HCT116 (cell line): ENCODE measurements at regions not wholly inside any gene's neighbourhood (a gene's known extent, or its start where the extent isn't known, plus 50 kb on each side); places are given as distances from the start of the nearest gene placed in this dataset.

ENCODE experiments used
- ATAC-seq: fragments of 200-7000 bp; cut with Tn5 transposase; 2 replicates; pipeline ENCODE4 v1.9.1; 2020; ENCODE audit warnings: mild to moderate bottlenecking, moderate library complexity
- BruUV-seq: library from RNA; stranded (reverse); fragments of 400-500 nt; replicated peaks from 2 replicates; lab custom pipeline; 2021; lab: Mats Ljungman, UMichigan
- CTCF ChIA-PET: fragments of 300-600 bp; sonication (Branson Sonifier 250); formaldehyde crosslinking; loops from one replicate; lab custom pipeline; 2021; ENCODE audit warnings: antibody characterized with exemption; lab: Charles Lee
- POLR2A ChIA-PET: fragments of 300-600, 350-600 bp; sonication (Branson Sonifier 250); formaldehyde crosslinking; loops from one replicate; lab custom pipeline; 2021; ENCODE audit warnings: antibody characterized with exemption; lab: Charles Lee
- RAD21 ChIA-PET, 2 experiments: fragments of 300-600 bp; sonication (Branson Sonifier 250); formaldehyde crosslinking; loops; one replicate each; lab custom pipeline; 2023; ENCODE audit warnings: low total read pairs in 2 of 2; ENCODE audit not compliant: uncharacterized antibody in 2 of 2, unreplicated experiment in 2 of 2, low non-redundant PET in 1 of 2; lab: Charles Lee
- DNase-seq: peaks from one replicate; pipeline ENCODE4 v3.0.0-alpha.2; 2010; ENCODE audit warnings: low read depth, low spot score
- H2AFZ ChIP-seq: fragments of 200-600 bp; shearing (Covaris generic), sonication (generic); 2 replicates; pipeline ENCODE4 v1.6.1; 2017; ENCODE audit warnings: low read depth, mixed run types, mixed read lengths, antibody characterized with exemption, low read length; ENCODE audit not compliant: poor library complexity, severe bottlenecking
- H3K27ac ChIP-seq: 2 replicates; pipeline ENCODE4 v1.5.1; 2012; ENCODE audit warnings: low read depth, low read length
- H3K27me3 ChIP-seq: fragments of 200-600 bp; sonication (generic); 2 replicates; pipeline ENCODE4 v1.6.1; 2016; ENCODE audit warnings: mixed run types, low read length, mixed read lengths; ENCODE audit not compliant: insufficient read depth
- H3K36me3 ChIP-seq, 2 experiments: fragments of 200-500 bp in 1 of 2; fragments of 200-600 bp in 1 of 2; sonication (Bioruptor generic) in 1 of 2; sonication (generic) in 1 of 2; 2 replicates each; pipeline versions ENCODE4 v1.5.1 to v1.6.1; 2014 to 2016; ENCODE audit warnings: low read length in 2 of 2, inconsistent platforms in 1 of 2, mixed read lengths in 1 of 2, mixed run types in 1 of 2; ENCODE audit not compliant: insufficient read depth in 2 of 2, control insufficient read depth in 1 of 2
- H3K4me1 ChIP-seq, 2 experiments: fragments of 200-600 bp in 1 of 2; sonication (generic) in 1 of 2; 2 replicates each; pipeline versions ENCODE4 v1.5.1 to v1.6.1; 2012 to 2017; ENCODE audit warnings: low read length in 2 of 2, inconsistent platforms in 1 of 2, mild to moderate bottlenecking in 1 of 2, mixed read lengths in 1 of 2, mixed run types in 1 of 2, moderate library complexity in 1 of 2; ENCODE audit not compliant: insufficient read depth in 2 of 2, control insufficient read depth in 1 of 2
- H3K4me2 ChIP-seq: fragments of 200-600 bp; sonication (generic); 2 replicates; pipeline ENCODE4 v1.6.1; 2017; ENCODE audit warnings: mixed run types, low read length, mixed read lengths
- H3K4me3 ChIP-seq, 2 experiments: fragments of 200-600 bp in 1 of 2; sonication (generic) in 1 of 2; replicated peaks in 1 of 2; 2 replicates each; pipeline ENCODE4 v1.5.1; 2011 to 2016; ENCODE audit warnings: low read length in 2 of 2, control low read depth in 1 of 2, low read depth in 1 of 2, mild to moderate bottlenecking in 1 of 2, mixed read lengths in 1 of 2, mixed run types in 1 of 2
- H3K79me2 ChIP-seq: fragments of 200-600 bp; sonication (generic); 2 replicates; pipeline ENCODE4 v1.6.1; 2017; ENCODE audit warnings: mild to moderate bottlenecking, mixed run types, low read length, moderate library complexity, mixed read lengths; ENCODE audit not compliant: insufficient read depth
- H3K9ac ChIP-seq: fragments of 200-600 bp; sonication (generic); 2 replicates; pipeline ENCODE4 v1.6.1; 2016; ENCODE audit warnings: low read length, mixed read lengths
- H3K9me2 ChIP-seq: fragments of 200-600 bp; sonication (generic), shearing (Covaris generic); 2 replicates; pipeline ENCODE4 v1.6.1; 2017; ENCODE audit warnings: mixed run types, mild to moderate bottlenecking, moderate library complexity; ENCODE audit not compliant: insufficient read depth
- H3K9me3 ChIP-seq, 2 experiments: fragments of 200-500 bp in 1 of 2; fragments of 200-600 bp in 1 of 2; sonication (Bioruptor generic) in 1 of 2; sonication (generic) in 1 of 2; 2 replicates each; pipeline ENCODE4 v1.6.1; 2014 to 2017; ENCODE audit warnings: low read length in 2 of 2, mixed read lengths in 2 of 2, inconsistent platforms in 1 of 2, low read depth in 1 of 2, mild to moderate bottlenecking in 1 of 2, mixed run types in 1 of 2, moderate library complexity in 1 of 2; ENCODE audit not compliant: control insufficient read depth in 1 of 2, insufficient read depth in 1 of 2
- H4K20me1 ChIP-seq: fragments of 200-600 bp; sonication (generic), shearing (Covaris generic); 2 replicates; pipeline ENCODE4 v1.6.1; 2017; ENCODE audit warnings: mixed run types, mild to moderate bottlenecking, moderate library complexity; ENCODE audit not compliant: insufficient read depth
- CBX3 ChIP-seq: IDR thresholded peaks from 2 replicates; pipeline ENCODE4 v1.6.1; 2012; ENCODE audit warnings: low read depth
- CEBPB ChIP-seq: IDR thresholded peaks from 2 replicates; pipeline ENCODE4 v1.6.1; 2012; ENCODE audit warnings: low read depth
- EZH2 ChIP-seq: fragments of 200-600 bp; sonication (generic); IDR thresholded peaks from 2 replicates; pipeline ENCODE4 v1.6.1; 2017; ENCODE audit warnings: antibody characterized with exemption, mixed run types
- EZH2phosphoT487 ChIP-seq: fragments of 200-600 bp; IDR thresholded peaks from 2 replicates; pipeline ENCODE4 v1.6.1; 2018; ENCODE audit warnings: antibody characterized with exemption, borderline replicate concordance
- FOSL1 ChIP-seq: IDR thresholded peaks from 2 replicates; pipeline ENCODE4 v1.6.1; 2012; ENCODE audit warnings: low read depth
- JUND ChIP-seq: IDR thresholded peaks from 2 replicates; pipeline ENCODE4 v1.6.1; 2012
- MAX ChIP-seq: IDR thresholded peaks from 2 replicates; pipeline ENCODE4 v1.6.1; 2012
- POLR2A ChIP-seq: IDR thresholded peaks from 2 replicates; pipeline ENCODE4 v1.7.0; 2011; ENCODE audit warnings: borderline replicate concordance; ENCODE audit not compliant: insufficient read depth, insufficient read length; ENCODE audit errors: extremely low read depth
- POLR2AphosphoS5 ChIP-seq: IDR thresholded peaks from 2 replicates; pipeline ENCODE4 v1.6.1; 2011; ENCODE audit warnings: mild to moderate bottlenecking, low read depth, low read length, moderate library complexity
- RAD21 ChIP-seq: IDR thresholded peaks from 2 replicates; pipeline ENCODE4 v1.6.1; 2012; ENCODE audit warnings: low read depth, mild to moderate bottlenecking
- SIN3A ChIP-seq: IDR thresholded peaks from 2 replicates; pipeline ENCODE4 v1.6.1; 2012; ENCODE audit warnings: low read depth
- SP1 ChIP-seq: IDR thresholded peaks from 2 replicates; pipeline ENCODE4 v1.6.1; 2012; ENCODE audit warnings: low read depth
- TCF7L2 ChIP-seq: IDR thresholded peaks from 2 replicates; pipeline ENCODE4 v1.7.0; 2011; ENCODE audit warnings: borderline replicate concordance, inconsistent platforms; ENCODE audit not compliant: insufficient read depth, insufficient read length; ENCODE audit errors: extremely low read depth
- YY1 ChIP-seq: IDR thresholded peaks from 2 replicates; pipeline ENCODE4 v1.6.1; 2011; ENCODE audit warnings: low read length, low read depth, moderate library complexity, mild to moderate bottlenecking; ENCODE audit not compliant: insufficient replicate concordance; ENCODE audit errors: extremely low read depth
- ZFX ChIP-seq: fragments of 450-650 bp; IDR thresholded peaks from 2 replicates; pipeline ENCODE4 v1.6.1; 2017
- ZNF274 ChIP-seq: fragments of 200-500 bp; sonication (Bioruptor generic); IDR thresholded peaks from 2 replicates; pipeline ENCODE4 v1.6.1; 2014; ENCODE audit warnings: mild to moderate bottlenecking, low read depth, low read length, inconsistent platforms
- intact Hi-C: fragments of 100-400 bp; cut with micrococcal nuclease; formaldehyde crosslinking; loops from 2 replicates; pipeline ENCODE4 v1.10.0; 2022
- TF ChIP-seq, protein P1 (sequence below): IDR thresholded peaks from 2 replicates; pipeline ENCODE4 v1.6.1; 2012
- TF ChIP-seq, protein P2 (sequence below), 3 experiments: fragments of 200-600 bp in 1 of 3; sonication (generic) in 1 of 3; IDR thresholded peaks in 2 of 3; conservative IDR thresholded peaks in 1 of 3; 2 replicates each; pipeline ENCODE4 v1.5.1; 2012 to 2017; ENCODE audit warnings: low read depth in 2 of 3, low read length in 2 of 3, antibody characterized with exemption in 1 of 3, borderline replicate concordance in 1 of 3, control low read depth in 1 of 3, mild to moderate bottlenecking in 1 of 3, mixed read lengths in 1 of 3, mixed run types in 1 of 3, moderate library complexity in 1 of 3; ENCODE audit not compliant: insufficient read depth in 1 of 3

GRCh38 chr12:14187966-14188365, 177.5 kb upstream of the ATF7IP start:
- TF ChIP-seq ZNF274, result no peak
- no peak for TF ChIP-seq EZH2
- no peak for TF ChIP-seq JUND
- TF ChIP-seq, protein P1, sequence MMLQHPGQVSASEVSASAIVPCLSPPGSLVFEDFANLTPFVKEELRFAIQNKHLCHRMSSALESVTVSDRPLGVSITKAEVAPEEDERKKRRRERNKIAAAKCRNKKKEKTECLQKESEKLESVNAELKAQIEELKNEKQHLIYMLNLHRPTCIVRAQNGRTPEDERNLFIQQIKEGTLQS, result no peak
- TF ChIP-seq CEBPB, result no peak
- TF ChIP-seq CBX3, result no peak
- no peak for TF ChIP-seq POLR2A
- TF ChIP-seq RAD21, result no peak
- TF ChIP-seq YY1, result no peak
- no peak for TF ChIP-seq EZH2phosphoT487
- TF ChIP-seq, all 23 proteins: peak for 0
- no TSS peak for BruUV-seq
- Histone ChIP-seq H3K4me1 (no peaks in the 10 kb centered on the region), H3K9me2 (no peaks in the 10 kb centered on the region), H3K4me2 (no peak overlapping the region), H3K27me3 (no peaks in the 10 kb centered on the region), H3K9me3 (no peaks in the 10 kb centered on the region), H3K9ac (no peak overlapping the region), H3K36me3 (no peaks in the 10 kb centered on the region), H3K79me2 (no peaks in the 10 kb centered on the region), H2AFZ (no peak overlapping the region), H4K20me1 (no peaks in the 10 kb centered on the region), H3K27ac (no peak overlapping the region), H3K4me3 (no peak overlapping the region)
- ChIA-PET CTCF (interaction anchor here (0.8 kb wide), 1 partner anchor 477 kb away, joined by 3 read pairs; no protein-coding TSS in a partner anchor), RAD21 (interaction anchor here in 1 of 2 experiments (0.6 kb wide), 1 partner anchor 33 kb away, joined by 3 read pairs; no protein-coding TSS in a partner anchor), POLR2A (no interaction called here)
- intact Hi-C loops, result loop anchor here (2.0 to 10.0 kb wide), 3 partner anchors 264 to 807 kb away; no protein-coding TSS in a partner anchor
- ATAC-seq (no peak), DNase-seq (no peak)

- intact Hi-C loops, result loop anchor here (5.0 to 10.0 kb wide), 2 partner anchors 264 to 806 kb away; no protein-coding TSS in a partner anchor
- ATAC-seq (no peak), DNase-seq (no peak)
- Histone ChIP-seq H4K20me1 (no peaks in the 10 kb centered on the region), H3K9ac (no peak overlapping the region), H3K27me3 (no peaks in the 10 kb centered on the region), H3K4me1 (no peaks in the 10 kb centered on the region), H3K36me3 (no peaks in the 10 kb centered on the region), H3K9me3 (no peaks in the 10 kb centered on the region), H3K4me3 (no peak overlapping the region), H2AFZ (no peak overlapping the region), H3K27ac (no peak overlapping the region), H3K9me2 (no peaks in the 10 kb centered on the region), H3K79me2 (no peaks in the 10 kb centered on the region), H3K4me2 (no peak overlapping the region)
- POLR2A ChIA-PET, result no interaction called here
- CTCF ChIA-PET, result interaction anchor here (0.8 kb wide), 1 partner anchor 477 kb away, joined by 3 read pairs; no protein-coding TSS in a partner anchor
- RAD21 ChIA-PET, result no interaction called here
- BruUV-seq, result no TSS peak
- no peak for TF ChIP-seq EZH2
- TF ChIP-seq SIN3A, result no peak
- TF ChIP-seq POLR2AphosphoS5, result no peak
- TF ChIP-seq ZFX, result no peak
- no peak for TF ChIP-seq JUND
- no peak for TF ChIP-seq SP1
- TF ChIP-seq YY1, result no peak
- no peak for TF ChIP-seq POLR2A
- TF ChIP-seq TCF7L2, result no peak
- TF ChIP-seq MAX, result no peak
- TF ChIP-seq CEBPB, result no peak
- no peak for TF ChIP-seq ZNF274
- no peak for TF ChIP-seq FOSL1
- TF ChIP-seq, protein P2, sequence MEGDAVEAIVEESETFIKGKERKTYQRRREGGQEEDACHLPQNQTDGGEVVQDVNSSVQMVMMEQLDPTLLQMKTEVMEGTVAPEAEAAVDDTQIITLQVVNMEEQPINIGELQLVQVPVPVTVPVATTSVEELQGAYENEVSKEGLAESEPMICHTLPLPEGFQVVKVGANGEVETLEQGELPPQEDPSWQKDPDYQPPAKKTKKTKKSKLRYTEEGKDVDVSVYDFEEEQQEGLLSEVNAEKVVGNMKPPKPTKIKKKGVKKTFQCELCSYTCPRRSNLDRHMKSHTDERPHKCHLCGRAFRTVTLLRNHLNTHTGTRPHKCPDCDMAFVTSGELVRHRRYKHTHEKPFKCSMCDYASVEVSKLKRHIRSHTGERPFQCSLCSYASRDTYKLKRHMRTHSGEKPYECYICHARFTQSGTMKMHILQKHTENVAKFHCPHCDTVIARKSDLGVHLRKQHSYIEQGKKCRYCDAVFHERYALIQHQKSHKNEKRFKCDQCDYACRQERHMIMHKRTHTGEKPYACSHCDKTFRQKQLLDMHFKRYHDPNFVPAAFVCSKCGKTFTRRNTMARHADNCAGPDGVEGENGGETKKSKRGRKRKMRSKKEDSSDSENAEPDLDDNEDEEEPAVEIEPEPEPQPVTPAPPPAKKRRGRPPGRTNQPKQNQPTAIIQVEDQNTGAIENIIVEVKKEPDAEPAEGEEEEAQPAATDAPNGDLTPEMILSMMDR (IDR thresholded peaks at IDR 0.05 in 2 of 3, conservative IDR thresholded peaks at IDR 0.05 in 1 of 3; ENCODE audit: borderline replicate concordance in 1 of 3, insufficient read depth in 1 of 3, low read depth in 2 of 3, low read length in 2 of 3), result no peak
These were observed 176.7 kb upstream of the ATF7IP start for GRCh38 chr12:14188744-14189143.
